ENCODE measurements at regions not wholly inside any gene's neighbourhood (a gene's known extent, or its start where the extent isn't known, plus 50 kb on each side); places are given as distances from the start of the nearest gene placed in this dataset.
"Not testable (repeated sequence)": the region's sequence is repeated elsewhere in the genome, so short reads cannot be mapped to it uniquely, and the experiment has no call there.

DNA sequence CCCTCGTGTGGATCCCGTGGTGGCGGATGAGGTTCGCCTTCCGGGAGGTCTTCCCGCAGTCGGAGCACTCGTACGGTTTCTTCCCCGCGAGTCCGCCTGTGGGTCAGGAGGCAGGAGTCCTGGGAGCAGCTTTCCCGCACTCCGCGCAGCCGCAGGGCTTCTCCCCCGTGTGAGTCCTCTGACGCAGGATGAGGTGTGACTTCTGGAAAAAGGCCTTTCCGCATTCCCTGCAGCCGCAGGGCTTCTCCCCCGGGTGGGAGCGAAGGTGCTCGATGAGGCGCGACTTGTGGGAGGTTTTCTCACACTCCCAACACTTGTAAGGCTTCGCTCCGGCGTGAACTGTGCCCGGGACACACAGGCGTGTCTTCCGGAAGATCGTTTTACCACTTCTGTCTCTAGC lies 68.8 kb upstream of the WIPI2 start:
- H3K27ac ChIP-seq (ENCODE audit: extremely low read depth, low read depth, low read length); H3K4me1 ChIP-seq (ENCODE audit: control insufficient read depth, insufficient read depth, low read length); H3K36me3 ChIP-seq (ENCODE audit: control insufficient read depth in 2 of 2, insufficient read depth in 1 of 2, low read length in 2 of 2); POLR2A ChIA-PET; CTCF ChIA-PET; H3K4me3 ChIP-seq (ENCODE audit: low read depth, low read length); H3K9me3 ChIP-seq (ENCODE audit: control insufficient read depth, insufficient read depth, low read depth, low read length): not testable (repeated sequence)

DNA sequence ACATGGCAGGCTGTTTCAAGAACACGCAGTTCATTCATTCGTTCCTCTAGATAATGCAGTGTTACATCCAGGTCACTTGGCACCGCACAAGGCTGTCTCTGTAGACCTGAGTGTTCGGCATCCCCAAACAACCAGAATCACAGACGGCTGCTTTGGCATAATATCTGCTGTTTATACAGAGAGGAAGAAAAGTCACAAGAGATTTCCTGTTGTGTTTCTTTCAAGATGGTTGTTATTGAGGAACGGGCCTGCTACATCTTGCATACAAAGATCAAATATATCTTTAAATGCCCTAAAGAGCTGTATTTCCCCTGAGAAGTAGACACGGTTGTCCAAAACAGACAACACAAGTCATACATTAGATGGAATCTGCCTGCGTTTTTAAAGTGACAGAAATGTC lies 58.8 kb upstream of the WIPI2 start:
- H3K9me3 ChIP-seq (ENCODE audit: control insufficient read depth, insufficient read depth, low read depth, low read length); H3K4me3 ChIP-seq (ENCODE audit: low read depth, low read length); H3K27ac ChIP-seq (ENCODE audit: extremely low read depth, low read depth, low read length); H3K36me3 ChIP-seq (ENCODE audit: control insufficient read depth in 2 of 2, insufficient read depth in 1 of 2, low read length in 2 of 2); POLR2A ChIA-PET; H3K4me1 ChIP-seq (ENCODE audit: control insufficient read depth, insufficient read depth, low read length): not testable (repeated sequence)
- CTCF ChIA-PET, result interaction anchor here (0.6 kb wide), 1 partner anchor 158 kb away, joined by 3 read pairs; no protein-coding TSS in a partner anchor

DNA sequence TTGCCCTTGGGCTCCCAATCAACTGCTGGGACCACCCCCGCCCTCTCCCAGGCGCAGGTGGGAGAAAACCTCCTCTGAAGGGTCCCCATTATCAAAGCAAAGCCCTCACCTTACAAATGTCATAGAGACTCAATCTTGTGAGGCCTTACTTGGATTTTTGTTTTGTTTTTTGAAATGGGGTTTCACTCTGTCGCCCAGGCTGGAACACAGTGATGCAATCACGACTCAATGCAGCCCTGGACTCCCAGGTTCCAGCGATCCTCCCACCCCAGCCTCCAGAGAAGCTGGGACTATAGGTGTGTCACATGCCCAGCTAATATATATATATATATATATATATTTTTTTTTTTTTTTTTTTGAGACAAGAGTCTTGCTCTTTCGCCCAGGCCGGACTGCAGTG lies 57.5 kb upstream of the WIPI2 start:
- ChIA-PET CTCF (no interaction called here), POLR2A (no interaction called here)
- no peak overlapping the region for H3K4me3 ChIP-seq (ENCODE audit: low read depth, low read length)

More for the DNA sequence above, 57.5 kb upstream of the WIPI2 start:
- TF ChIP-seq, protein P1, sequence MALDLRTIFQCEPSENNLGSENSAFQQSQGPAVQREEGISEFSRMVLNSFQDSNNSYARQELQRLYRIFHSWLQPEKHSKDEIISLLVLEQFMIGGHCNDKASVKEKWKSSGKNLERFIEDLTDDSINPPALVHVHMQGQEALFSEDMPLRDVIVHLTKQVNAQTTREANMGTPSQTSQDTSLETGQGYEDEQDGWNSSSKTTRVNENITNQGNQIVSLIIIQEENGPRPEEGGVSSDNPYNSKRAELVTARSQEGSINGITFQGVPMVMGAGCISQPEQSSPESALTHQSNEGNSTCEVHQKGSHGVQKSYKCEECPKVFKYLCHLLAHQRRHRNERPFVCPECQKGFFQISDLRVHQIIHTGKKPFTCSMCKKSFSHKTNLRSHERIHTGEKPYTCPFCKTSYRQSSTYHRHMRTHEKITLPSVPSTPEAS (tag by site-specific recombination; IDR thresholded peaks at IDR 0.05), result no peak
- no peak for TF ChIP-seq ZBTB17 (tag by site-specific recombination; IDR thresholded peaks at IDR 0.05)
- TF ChIP-seq, protein P2, sequence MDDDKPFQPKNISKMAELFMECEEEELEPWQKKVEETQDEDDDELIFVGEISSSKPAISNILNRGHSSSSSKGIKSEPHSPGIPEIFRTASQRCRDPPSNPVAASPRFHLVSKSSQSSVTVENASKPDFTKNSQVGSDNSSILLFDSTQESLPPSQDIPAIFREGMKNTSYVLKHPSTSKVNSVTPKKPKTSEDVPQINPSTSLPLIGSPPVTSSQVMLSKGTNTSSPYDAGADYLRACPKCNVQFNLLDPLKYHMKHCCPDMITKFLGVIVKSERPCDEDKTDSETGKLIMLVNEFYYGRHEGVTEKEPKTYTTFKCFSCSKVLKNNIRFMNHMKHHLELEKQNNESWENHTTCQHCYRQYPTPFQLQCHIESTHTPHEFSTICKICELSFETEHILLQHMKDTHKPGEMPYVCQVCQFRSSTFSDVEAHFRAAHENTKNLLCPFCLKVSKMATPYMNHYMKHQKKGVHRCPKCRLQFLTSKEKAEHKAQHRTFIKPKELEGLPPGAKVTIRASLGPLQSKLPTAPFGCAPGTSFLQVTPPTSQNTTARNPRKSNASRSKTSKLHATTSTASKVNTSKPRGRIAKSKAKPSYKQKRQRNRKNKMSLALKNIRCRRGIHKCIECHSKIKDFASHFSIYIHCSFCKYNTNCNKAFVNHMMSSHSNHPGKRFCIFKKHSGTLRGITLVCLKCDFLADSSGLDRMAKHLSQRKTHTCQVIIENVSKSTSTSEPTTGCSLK (tag by site-specific recombination; IDR thresholded peaks at IDR 0.05), result no peak
- TF ChIP-seq ZNF354C (tag by site-specific recombination; IDR thresholded peaks at IDR 0.05; ENCODE audit: borderline replicate concordance, low read depth), result no peak
- TF ChIP-seq ZNF670 (tag by site-specific recombination; IDR thresholded peaks at IDR 0.05; ENCODE audit: low read depth), result no peak
- no peak for TF ChIP-seq ZNF785 (tag by site-specific recombination; IDR thresholded peaks at IDR 0.05)
- no peak for TF ChIP-seq ZNF501 (tag by site-specific recombination; IDR thresholded peaks at IDR 0.05)
- TF ChIP-seq ZNF146 (tag by site-specific recombination; IDR thresholded peaks at IDR 0.05), result no peak
- TF ChIP-seq KLF10 (tag by site-specific recombination; IDR thresholded peaks at IDR 0.05), result no peak
- no peak for TF ChIP-seq ZNF654 (tag by site-specific recombination; IDR thresholded peaks at IDR 0.05; ENCODE audit: low read depth)
- TF ChIP-seq, protein P3, sequence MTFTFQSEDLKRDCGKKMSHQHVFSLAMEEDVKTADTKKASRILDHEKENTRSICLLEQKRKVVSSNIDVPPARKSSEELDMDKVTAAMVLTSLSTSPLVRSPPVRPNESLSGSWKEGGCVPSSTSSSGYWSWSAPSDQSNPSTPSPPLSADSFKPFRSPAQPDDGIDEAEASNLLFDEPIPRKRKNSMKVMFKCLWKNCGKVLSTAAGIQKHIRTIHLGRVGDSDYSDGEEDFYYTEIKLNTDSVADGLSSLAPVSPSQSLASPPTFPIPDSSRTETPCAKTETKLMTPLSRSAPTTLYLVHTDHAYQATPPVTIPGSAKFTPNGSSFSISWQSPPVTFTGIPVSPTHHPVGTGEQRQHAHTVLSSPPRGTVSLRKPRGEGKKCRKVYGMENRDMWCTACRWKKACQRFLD (tag by site-specific recombination; IDR thresholded peaks at IDR 0.05), result no peak
- TF ChIP-seq, protein P4, sequence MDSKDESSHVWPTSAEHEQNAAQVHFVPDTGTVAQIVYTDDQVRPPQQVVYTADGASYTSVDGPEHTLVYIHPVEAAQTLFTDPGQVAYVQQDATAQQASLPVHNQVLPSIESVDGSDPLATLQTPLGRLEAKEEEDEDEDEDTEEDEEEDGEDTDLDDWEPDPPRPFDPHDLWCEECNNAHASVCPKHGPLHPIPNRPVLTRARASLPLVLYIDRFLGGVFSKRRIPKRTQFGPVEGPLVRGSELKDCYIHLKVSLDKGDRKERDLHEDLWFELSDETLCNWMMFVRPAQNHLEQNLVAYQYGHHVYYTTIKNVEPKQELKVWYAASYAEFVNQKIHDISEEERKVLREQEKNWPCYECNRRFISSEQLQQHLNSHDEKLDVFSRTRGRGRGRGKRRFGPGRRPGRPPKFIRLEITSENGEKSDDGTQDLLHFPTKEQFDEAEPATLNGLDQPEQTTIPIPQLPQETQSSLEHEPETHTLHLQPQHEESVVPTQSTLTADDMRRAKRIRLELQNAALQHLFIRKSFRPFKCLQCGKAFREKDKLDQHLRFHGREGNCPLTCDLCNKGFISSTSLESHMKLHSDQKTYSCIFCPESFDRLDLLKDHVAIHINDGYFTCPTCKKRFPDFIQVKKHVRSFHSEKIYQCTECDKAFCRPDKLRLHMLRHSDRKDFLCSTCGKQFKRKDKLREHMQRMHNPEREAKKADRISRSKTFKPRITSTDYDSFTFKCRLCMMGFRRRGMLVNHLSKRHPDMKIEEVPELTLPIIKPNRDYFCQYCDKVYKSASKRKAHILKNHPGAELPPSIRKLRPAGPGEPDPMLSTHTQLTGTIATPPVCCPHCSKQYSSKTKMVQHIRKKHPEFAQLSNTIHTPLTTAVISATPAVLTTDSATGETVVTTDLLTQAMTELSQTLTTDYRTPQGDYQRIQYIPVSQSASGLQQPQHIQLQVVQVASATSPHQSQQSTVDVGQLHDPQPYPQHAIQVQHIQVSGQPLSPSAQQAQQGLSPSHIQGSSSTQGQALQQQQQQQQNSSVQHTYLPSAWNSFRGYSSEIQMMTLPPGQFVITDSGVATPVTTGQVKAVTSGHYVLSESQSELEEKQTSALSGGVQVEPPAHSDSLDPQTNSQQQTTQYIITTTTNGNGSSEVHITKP (tag by site-specific recombination; IDR thresholded peaks at IDR 0.05), result no peak
- no peak for TF ChIP-seq ZBTB1 (tag by site-specific recombination; IDR thresholded peaks at IDR 0.05)
- Histone ChIP-seq H3K36me3 (ENCODE audit: control insufficient read depth in 2 of 2, insufficient read depth in 1 of 2, low read length in 2 of 2) (no peaks in the 10 kb centered on the region), H3K9me3 (ENCODE audit: control insufficient read depth, insufficient read depth, low read depth, low read length) (no peaks in the 10 kb centered on the region), H3K4me1 (ENCODE audit: control insufficient read depth, insufficient read depth, low read length) (no peaks in the 10 kb centered on the region), H3K27ac (ENCODE audit: extremely low read depth, low read depth, low read length) (no peak overlapping the region)
